ENCODE measurements at regions not wholly inside any gene's neighbourhood (a gene's known extent, or its start where the extent isn't known, plus 50 kb on each side); places are given as distances from the start of the nearest gene placed in this dataset.

GRCh38 chr20:48525400-48525799 is 302.4 kb downstream of the PREX1 start:
- TF ChIP-seq CEBPB (IDR thresholded peaks at IDR 0.05) (no peak), FOXM1 (IDR thresholded peaks at IDR 0.05; ENCODE audit: borderline replicate concordance, low read depth) (no peak), ZBTB7A (IDR thresholded peaks at IDR 0.05; ENCODE audit: low read depth) (no peak), TAF1 (IDR thresholded peaks at IDR 0.05; ENCODE audit: low read depth) (no peak), REST (IDR thresholded peaks at IDR 0.05; ENCODE audit: low read depth) (no peak), USF1 (IDR thresholded peaks at IDR 0.05) (no peak), MAX (IDR thresholded peaks at IDR 0.05) (no peak), RAD21 (IDR thresholded peaks at IDR 0.05; ENCODE audit: low read depth) (no peak), YY1 (IDR thresholded peaks at IDR 0.05; ENCODE audit: low read depth) (no peak), EP300 (IDR thresholded peaks at IDR 0.05; ENCODE audit: borderline replicate concordance) (no peak)

Data from Ishikawa (cell line).